ENCODE measurements at regions not wholly inside any gene's neighbourhood (a gene's known extent, or its start where the extent isn't known, plus 50 kb on each side); places are given as distances from the start of the nearest gene placed in this dataset.

GRCh38 chr5:104412649-104413240 lies 850.2 kb upstream of the NUDT12 start:
- TF ChIP-seq, protein P1, sequence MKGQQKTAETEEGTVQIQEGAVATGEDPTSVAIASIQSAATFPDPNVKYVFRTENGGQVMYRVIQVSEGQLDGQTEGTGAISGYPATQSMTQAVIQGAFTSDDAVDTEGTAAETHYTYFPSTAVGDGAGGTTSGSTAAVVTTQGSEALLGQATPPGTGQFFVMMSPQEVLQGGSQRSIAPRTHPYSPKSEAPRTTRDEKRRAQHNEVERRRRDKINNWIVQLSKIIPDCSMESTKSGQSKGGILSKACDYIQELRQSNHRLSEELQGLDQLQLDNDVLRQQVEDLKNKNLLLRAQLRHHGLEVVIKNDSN (IDR thresholded peaks at IDR 0.05), result no peak
- TF ChIP-seq RAD21 (IDR thresholded peaks at IDR 0.05; ENCODE audit: low read depth) (peak; percentile 69), ZBTB7A (IDR thresholded peaks at IDR 0.05; ENCODE audit: low read depth) (no peak), CEBPB (IDR thresholded peaks at IDR 0.05) (no peak), TCF12 (IDR thresholded peaks at IDR 0.05; ENCODE audit: low read depth) (no peak)

- TF ChIP-seq TAF1 (IDR thresholded peaks at IDR 0.05; ENCODE audit: low read depth) (no peak), TEAD4 (IDR thresholded peaks at IDR 0.05) (no peak), TCF12 (IDR thresholded peaks at IDR 0.05; ENCODE audit: low read depth) (no peak), EP300 (IDR thresholded peaks at IDR 0.05; ENCODE audit: borderline replicate concordance) (no peak), CREB1 (IDR thresholded peaks at IDR 0.05; ENCODE audit: low read depth) (no peak), EGR1 (IDR thresholded peaks at IDR 0.05) (no peak), ZBTB7A (IDR thresholded peaks at IDR 0.05; ENCODE audit: low read depth) (no peak), YY1 (IDR thresholded peaks at IDR 0.05; ENCODE audit: low read depth) (no peak), RAD21 (IDR thresholded peaks at IDR 0.05; ENCODE audit: low read depth) (no peak), FOXM1 (IDR thresholded peaks at IDR 0.05; ENCODE audit: borderline replicate concordance, low read depth) (no peak), NFIC (IDR thresholded peaks at IDR 0.05) (no peak), CEBPB (IDR thresholded peaks at IDR 0.05) (no peak)
- TF ChIP-seq, protein P1 (IDR thresholded peaks at IDR 0.05), result no peak
- TF ChIP-seq, protein P2, sequence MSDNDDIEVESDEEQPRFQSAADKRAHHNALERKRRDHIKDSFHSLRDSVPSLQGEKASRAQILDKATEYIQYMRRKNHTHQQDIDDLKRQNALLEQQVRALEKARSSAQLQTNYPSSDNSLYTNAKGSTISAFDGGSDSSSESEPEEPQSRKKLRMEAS (IDR thresholded peaks at IDR 0.05), result no peak
- TF ChIP-seq, protein P3, sequence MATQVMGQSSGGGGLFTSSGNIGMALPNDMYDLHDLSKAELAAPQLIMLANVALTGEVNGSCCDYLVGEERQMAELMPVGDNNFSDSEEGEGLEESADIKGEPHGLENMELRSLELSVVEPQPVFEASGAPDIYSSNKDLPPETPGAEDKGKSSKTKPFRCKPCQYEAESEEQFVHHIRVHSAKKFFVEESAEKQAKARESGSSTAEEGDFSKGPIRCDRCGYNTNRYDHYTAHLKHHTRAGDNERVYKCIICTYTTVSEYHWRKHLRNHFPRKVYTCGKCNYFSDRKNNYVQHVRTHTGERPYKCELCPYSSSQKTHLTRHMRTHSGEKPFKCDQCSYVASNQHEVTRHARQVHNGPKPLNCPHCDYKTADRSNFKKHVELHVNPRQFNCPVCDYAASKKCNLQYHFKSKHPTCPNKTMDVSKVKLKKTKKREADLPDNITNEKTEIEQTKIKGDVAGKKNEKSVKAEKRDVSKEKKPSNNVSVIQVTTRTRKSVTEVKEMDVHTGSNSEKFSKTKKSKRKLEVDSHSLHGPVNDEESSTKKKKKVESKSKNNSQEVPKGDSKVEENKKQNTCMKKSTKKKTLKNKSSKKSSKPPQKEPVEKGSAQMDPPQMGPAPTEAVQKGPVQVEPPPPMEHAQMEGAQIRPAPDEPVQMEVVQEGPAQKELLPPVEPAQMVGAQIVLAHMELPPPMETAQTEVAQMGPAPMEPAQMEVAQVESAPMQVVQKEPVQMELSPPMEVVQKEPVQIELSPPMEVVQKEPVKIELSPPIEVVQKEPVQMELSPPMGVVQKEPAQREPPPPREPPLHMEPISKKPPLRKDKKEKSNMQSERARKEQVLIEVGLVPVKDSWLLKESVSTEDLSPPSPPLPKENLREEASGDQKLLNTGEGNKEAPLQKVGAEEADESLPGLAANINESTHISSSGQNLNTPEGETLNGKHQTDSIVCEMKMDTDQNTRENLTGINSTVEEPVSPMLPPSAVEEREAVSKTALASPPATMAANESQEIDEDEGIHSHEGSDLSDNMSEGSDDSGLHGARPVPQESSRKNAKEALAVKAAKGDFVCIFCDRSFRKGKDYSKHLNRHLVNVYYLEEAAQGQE (IDR thresholded peaks at IDR 0.05; ENCODE audit: low read depth), result no peak
Observed at GRCh38 chr5:104400941-104401340, 838.4 kb upstream of the NUDT12 start.

DNA sequence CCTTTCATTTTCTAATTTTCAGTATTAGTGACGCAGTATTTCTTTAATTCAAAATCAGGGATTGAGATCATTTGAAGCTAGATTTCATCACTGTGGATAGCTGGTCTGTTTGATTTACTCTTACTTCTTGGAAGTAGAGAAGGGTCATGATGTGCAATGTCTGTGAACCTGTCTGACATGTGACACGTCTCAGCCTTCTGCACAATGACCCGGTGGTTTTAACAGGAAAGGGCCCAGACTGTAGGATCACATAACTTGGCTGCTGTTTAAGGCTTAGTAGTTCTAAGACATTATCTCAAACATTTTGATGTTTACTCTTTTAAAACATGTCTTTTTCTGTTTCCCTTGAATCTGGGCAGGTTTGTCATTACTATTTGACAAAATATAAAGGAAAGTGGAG lies 823.3 kb upstream of the NUDT12 start:
- TF ChIP-seq EGR1 (IDR thresholded peaks at IDR 0.05) (no peak), CREB1 (IDR thresholded peaks at IDR 0.05; ENCODE audit: low read depth) (no peak), TCF12 (IDR thresholded peaks at IDR 0.05; ENCODE audit: low read depth) (no peak), CEBPB (IDR thresholded peaks at IDR 0.05) (no peak), TAF1 (IDR thresholded peaks at IDR 0.05; ENCODE audit: low read depth) (no peak), ZBTB7A (IDR thresholded peaks at IDR 0.05; ENCODE audit: low read depth) (no peak), NFIC (IDR thresholded peaks at IDR 0.05) (no peak), RAD21 (IDR thresholded peaks at IDR 0.05; ENCODE audit: low read depth) (no peak), FOXM1 (IDR thresholded peaks at IDR 0.05; ENCODE audit: borderline replicate concordance, low read depth) (no peak), TEAD4 (IDR thresholded peaks at IDR 0.05) (no peak)
- TF ChIP-seq, protein P2 (IDR thresholded peaks at IDR 0.05), result no peak
- TF ChIP-seq, protein P3 (IDR thresholded peaks at IDR 0.05; ENCODE audit: low read depth), result no peak
- TF ChIP-seq, protein P1 (IDR thresholded peaks at IDR 0.05), result no peak

- TF ChIP-seq TCF12 (IDR thresholded peaks at IDR 0.05; ENCODE audit: low read depth), result no peak
- no peak for TF ChIP-seq TEAD4 (IDR thresholded peaks at IDR 0.05)
- TF ChIP-seq CREB1 (IDR thresholded peaks at IDR 0.05; ENCODE audit: low read depth), result no peak
- no peak for TF ChIP-seq NFIC (IDR thresholded peaks at IDR 0.05)
- TF ChIP-seq EP300 (IDR thresholded peaks at IDR 0.05; ENCODE audit: borderline replicate concordance), result no peak
- no peak for TF ChIP-seq EGR1 (IDR thresholded peaks at IDR 0.05)
- TF ChIP-seq RAD21 (IDR thresholded peaks at IDR 0.05; ENCODE audit: low read depth), result no peak
- no peak for TF ChIP-seq ZBTB7A (IDR thresholded peaks at IDR 0.05; ENCODE audit: low read depth)
- TF ChIP-seq, protein P3 (IDR thresholded peaks at IDR 0.05; ENCODE audit: low read depth), result no peak
- TF ChIP-seq, protein P1 (IDR thresholded peaks at IDR 0.05), result no peak
- no peak for TF ChIP-seq FOXM1 (IDR thresholded peaks at IDR 0.05; ENCODE audit: borderline replicate concordance, low read depth)
- TF ChIP-seq YY1 (IDR thresholded peaks at IDR 0.05; ENCODE audit: low read depth), result no peak
- TF ChIP-seq, protein P2 (IDR thresholded peaks at IDR 0.05), result no peak
- TF ChIP-seq TAF1 (IDR thresholded peaks at IDR 0.05; ENCODE audit: low read depth), result no peak
- no peak for TF ChIP-seq CEBPB (IDR thresholded peaks at IDR 0.05)
Observed at GRCh38 chr5:104375345-104375744, 812.8 kb upstream of the NUDT12 start.
